GM18861 (cell line): ENCODE measurements at regions not wholly inside any gene's neighbourhood (a gene's known extent, or its start where the extent isn't known, plus 50 kb on each side); places are given as distances from the start of the nearest gene placed in this dataset.
A peak's percentile ranks its signal among the peaks of the same experiment; 100 is the strongest.

Experiments
- ATAC-seq: cut with Tn5 transposase; IDR thresholded peaks from one replicate; pipeline ENCODE4 v1.9.1; 2021; ENCODE audit not compliant: unreplicated experiment

- no peak for ATAC-seq
Observed at GRCh38 chr10:83647526-83647925, 491.8 kb upstream of the GHITM start.

GRCh38 chr10:83648201-83648600 lies 491.1 kb upstream of the GHITM start:
- ATAC-seq, result no peak

- no peak for ATAC-seq
Observed at GRCh38 chr10:83649471-83649870, 489.8 kb upstream of the GHITM start.

GRCh38 chr10:83654689-83655088 lies 484.6 kb upstream of the GHITM start:
- ATAC-seq, result no peak

- no peak for ATAC-seq
Observed at GRCh38 chr10:83656924-83657323, 482.4 kb upstream of the GHITM start.

GRCh38 chr10:83657487-83657886 lies 481.8 kb upstream of the GHITM start:
- ATAC-seq, result no peak

GRCh38 chr10:83663918-83664317 lies 475.4 kb upstream of the GHITM start:
- ATAC-seq, result no peak

- ATAC-seq, result no peak
Observed at GRCh38 chr10:83666762-83667161, 472.5 kb upstream of the GHITM start.

- ATAC-seq, result peak; percentile 75
Observed at GRCh38 chr10:83667594-83667993, 471.7 kb upstream of the GHITM start.

GRCh38 chr10:83673316-83673715 lies 466.0 kb upstream of the GHITM start:
- ATAC-seq, result no peak

- no peak for ATAC-seq
Observed at GRCh38 chr10:83677795-83678194, 461.5 kb upstream of the GHITM start.

GRCh38 chr10:83678850-83679249 lies 460.5 kb upstream of the GHITM start:
- no peak for ATAC-seq

GRCh38 chr10:83680470-83680891 lies 458.8 kb upstream of the GHITM start:
- ATAC-seq, result peak; percentile 99

GRCh38 chr10:83682414-83682813 lies 456.9 kb upstream of the GHITM start:
- no peak for ATAC-seq

GRCh38 chr10:83685458-83685857 lies 453.9 kb upstream of the GHITM start:
- ATAC-seq, result no peak

GRCh38 chr10:83691791-83692596 lies 447.3 kb upstream of the GHITM start:
- no peak for ATAC-seq

- no peak for ATAC-seq
Observed at GRCh38 chr10:83698899-83699298, 440.4 kb upstream of the GHITM start.

- no peak for ATAC-seq
Observed at GRCh38 chr10:83701799-83702198, 437.5 kb upstream of the GHITM start.

GRCh38 chr10:83702731-83703130 lies 436.6 kb upstream of the GHITM start:
- no peak for ATAC-seq

- no peak for ATAC-seq
Observed at GRCh38 chr10:83706120-83706519, 433.2 kb upstream of the GHITM start.

- no peak for ATAC-seq
Observed at GRCh38 chr10:83706952-83707582, 432.2 kb upstream of the GHITM start.

GRCh38 chr10:83713423-83713822 lies 425.9 kb upstream of the GHITM start:
- ATAC-seq, result no peak

- ATAC-seq, result no peak
Observed at GRCh38 chr10:83723080-83723479, 416.2 kb upstream of the GHITM start.
